GM12878 (cell line): ENCODE measurements at regions not wholly inside any gene's neighbourhood (a gene's known extent, or its start where the extent isn't known, plus 50 kb on each side); places are given as distances from the start of the nearest gene placed in this dataset.
A peak's percentile ranks its signal among the peaks of the same experiment; 100 is the strongest.

Experiments
- CHD2 ChIP-seq: IDR thresholded peaks from 2 replicates; pipeline ENCODE4 v1.6.1; 2011; ENCODE audit warnings: low read depth, low read length, improper control_type of control experiment, borderline replicate concordance
- CREM ChIP-seq: IDR thresholded peaks from 2 replicates; pipeline ENCODE4 v1.6.1; 2014; ENCODE audit warnings: antibody characterized with exemption, low read depth
- IRF4 ChIP-seq: IDR thresholded peaks from 2 replicates; pipeline ENCODE4 v1.6.1; 2011; ENCODE audit warnings: low read depth, low read length
- NBN ChIP-seq: fragments of 450-650 bp; IDR thresholded peaks from 2 replicates; pipeline ENCODE4 v1.6.1; 2016
- PML ChIP-seq: IDR thresholded peaks from 2 replicates; pipeline ENCODE4 v1.6.1; 2012; ENCODE audit warnings: low read length, inconsistent platforms
- POLR2A ChIP-seq: IDR thresholded peaks from 2 replicates; pipeline ENCODE4 v1.6.1; 2011; ENCODE audit warnings: low read depth, mild to moderate bottlenecking, low read length
- SREBF1 ChIP-seq: IDR thresholded peaks from 2 replicates; pipeline ENCODE4 v1.6.1; 2012; ENCODE audit warnings: mild to moderate bottlenecking, low read length
- STAT1 ChIP-seq: fragments of 450-650 bp; conservative IDR thresholded peaks from 2 replicates; pipeline ENCODE4 v1.6.1; 2014; ENCODE audit warnings: antibody characterized with exemption, mild to moderate bottlenecking
- STAT3 ChIP-seq: IDR thresholded peaks from 2 replicates; pipeline ENCODE4 v1.6.1; 2011; ENCODE audit warnings: low read depth, low read length, improper control_type of control experiment
- TF ChIP-seq, protein P1 (sequence below), 3 experiments: IDR thresholded peaks in 2 of 3; conservative IDR thresholded peaks in 1 of 3; 2 replicates each; pipeline ENCODE4 v1.5.1; 2011; ENCODE audit warnings: low read depth in 3 of 3, low read length in 3 of 3, mild to moderate bottlenecking in 3 of 3, control low read depth in 2 of 3, moderate library complexity in 2 of 3, inconsistent platforms in 1 of 3, mixed read lengths in 1 of 3; ENCODE audit not compliant: control insufficient read depth in 2 of 3, insufficient read depth in 1 of 3; ENCODE audit errors: extremely low read depth in 1 of 3
- TF ChIP-seq, protein P2 (sequence below): IDR thresholded peaks from 2 replicates; pipeline ENCODE4 v1.6.1; 2012; ENCODE audit warnings: low read length, inconsistent platforms
- TF ChIP-seq, protein P3 (sequence below): fragments of 150-350 bp; IDR thresholded peaks from 2 replicates; pipeline ENCODE4 v1.6.1; 2016; ENCODE audit warnings: low read depth, low read length
- TF ChIP-seq, protein P4 (sequence below): fragments of 450-650 bp; IDR thresholded peaks from 2 replicates; pipeline ENCODE4 v1.6.1; 2017; ENCODE audit warnings: antibody characterized with exemption, mild to moderate bottlenecking, moderate library complexity
- TF ChIP-seq, protein P5 (sequence below): IDR thresholded peaks from 2 replicates; pipeline ENCODE4 v1.6.1; 2011; ENCODE audit warnings: low read depth, mild to moderate bottlenecking, low read length, moderate library complexity, borderline replicate concordance; ENCODE audit errors: extremely low read depth
- TF ChIP-seq, protein P6 (sequence below): fragments of 450-650 bp; IDR thresholded peaks from 2 replicates; pipeline ENCODE4 v1.6.1; 2018; ENCODE audit warnings: mild to moderate bottlenecking, low read depth, moderate library complexity; ENCODE audit not compliant: partially characterized antibody
- TF ChIP-seq, protein P7 (sequence below): IDR thresholded peaks from 2 replicates; pipeline ENCODE4 v1.6.1; 2011; ENCODE audit warnings: borderline replicate concordance, low read depth, mild to moderate bottlenecking, moderate library complexity, mixed read lengths, low read length; ENCODE audit not compliant: insufficient read depth; ENCODE audit errors: extremely low read length

DNA sequence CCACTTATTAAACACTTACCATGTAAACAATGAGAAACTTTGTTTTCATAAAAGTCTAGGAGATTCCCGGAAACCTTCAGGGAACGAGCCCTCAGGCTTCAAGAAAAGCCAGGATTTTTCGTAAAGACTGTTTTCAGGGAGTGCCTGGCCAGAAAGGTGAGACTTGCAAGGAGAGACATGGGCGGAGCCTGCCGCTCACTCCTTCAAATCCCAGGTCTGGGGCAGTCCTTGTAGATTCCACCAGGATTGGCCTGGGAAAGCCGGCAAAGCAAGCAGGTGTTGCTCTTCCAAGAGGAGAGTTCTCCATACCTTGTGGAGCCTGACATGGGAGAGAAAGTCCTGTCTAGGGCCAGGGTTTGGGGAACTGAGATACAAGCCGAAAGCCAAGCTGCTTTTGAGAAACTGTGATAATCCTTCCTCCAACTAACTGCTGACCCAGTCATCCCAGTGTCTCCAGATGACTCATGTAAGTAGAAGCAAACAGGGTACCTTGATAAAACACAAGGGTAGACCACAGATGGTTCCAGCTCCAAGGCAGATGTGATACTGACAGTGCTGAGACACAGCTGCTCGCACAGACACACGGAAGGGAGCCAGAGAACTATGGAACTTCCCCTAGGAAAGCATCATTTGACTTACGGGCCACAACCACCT, 69.4 kb upstream of the NAA20 start (continued):
- TF ChIP-seq, protein P1, sequence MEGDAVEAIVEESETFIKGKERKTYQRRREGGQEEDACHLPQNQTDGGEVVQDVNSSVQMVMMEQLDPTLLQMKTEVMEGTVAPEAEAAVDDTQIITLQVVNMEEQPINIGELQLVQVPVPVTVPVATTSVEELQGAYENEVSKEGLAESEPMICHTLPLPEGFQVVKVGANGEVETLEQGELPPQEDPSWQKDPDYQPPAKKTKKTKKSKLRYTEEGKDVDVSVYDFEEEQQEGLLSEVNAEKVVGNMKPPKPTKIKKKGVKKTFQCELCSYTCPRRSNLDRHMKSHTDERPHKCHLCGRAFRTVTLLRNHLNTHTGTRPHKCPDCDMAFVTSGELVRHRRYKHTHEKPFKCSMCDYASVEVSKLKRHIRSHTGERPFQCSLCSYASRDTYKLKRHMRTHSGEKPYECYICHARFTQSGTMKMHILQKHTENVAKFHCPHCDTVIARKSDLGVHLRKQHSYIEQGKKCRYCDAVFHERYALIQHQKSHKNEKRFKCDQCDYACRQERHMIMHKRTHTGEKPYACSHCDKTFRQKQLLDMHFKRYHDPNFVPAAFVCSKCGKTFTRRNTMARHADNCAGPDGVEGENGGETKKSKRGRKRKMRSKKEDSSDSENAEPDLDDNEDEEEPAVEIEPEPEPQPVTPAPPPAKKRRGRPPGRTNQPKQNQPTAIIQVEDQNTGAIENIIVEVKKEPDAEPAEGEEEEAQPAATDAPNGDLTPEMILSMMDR (IDR thresholded peaks at IDR 0.05 in 2 of 3, conservative IDR thresholded peaks at IDR 0.05 in 1 of 3; ENCODE audit: control insufficient read depth in 2 of 3, extremely low read depth in 1 of 3, insufficient read depth in 1 of 3, low read depth in 3 of 3, low read length in 3 of 3), result no peak
- TF ChIP-seq, protein P2, sequence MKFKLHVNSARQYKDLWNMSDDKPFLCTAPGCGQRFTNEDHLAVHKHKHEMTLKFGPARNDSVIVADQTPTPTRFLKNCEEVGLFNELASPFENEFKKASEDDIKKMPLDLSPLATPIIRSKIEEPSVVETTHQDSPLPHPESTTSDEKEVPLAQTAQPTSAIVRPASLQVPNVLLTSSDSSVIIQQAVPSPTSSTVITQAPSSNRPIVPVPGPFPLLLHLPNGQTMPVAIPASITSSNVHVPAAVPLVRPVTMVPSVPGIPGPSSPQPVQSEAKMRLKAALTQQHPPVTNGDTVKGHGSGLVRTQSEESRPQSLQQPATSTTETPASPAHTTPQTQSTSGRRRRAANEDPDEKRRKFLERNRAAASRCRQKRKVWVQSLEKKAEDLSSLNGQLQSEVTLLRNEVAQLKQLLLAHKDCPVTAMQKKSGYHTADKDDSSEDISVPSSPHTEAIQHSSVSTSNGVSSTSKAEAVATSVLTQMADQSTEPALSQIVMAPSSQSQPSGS, result peak; percentile 88
- TF ChIP-seq SREBF1, result no peak
- TF ChIP-seq, protein P3, sequence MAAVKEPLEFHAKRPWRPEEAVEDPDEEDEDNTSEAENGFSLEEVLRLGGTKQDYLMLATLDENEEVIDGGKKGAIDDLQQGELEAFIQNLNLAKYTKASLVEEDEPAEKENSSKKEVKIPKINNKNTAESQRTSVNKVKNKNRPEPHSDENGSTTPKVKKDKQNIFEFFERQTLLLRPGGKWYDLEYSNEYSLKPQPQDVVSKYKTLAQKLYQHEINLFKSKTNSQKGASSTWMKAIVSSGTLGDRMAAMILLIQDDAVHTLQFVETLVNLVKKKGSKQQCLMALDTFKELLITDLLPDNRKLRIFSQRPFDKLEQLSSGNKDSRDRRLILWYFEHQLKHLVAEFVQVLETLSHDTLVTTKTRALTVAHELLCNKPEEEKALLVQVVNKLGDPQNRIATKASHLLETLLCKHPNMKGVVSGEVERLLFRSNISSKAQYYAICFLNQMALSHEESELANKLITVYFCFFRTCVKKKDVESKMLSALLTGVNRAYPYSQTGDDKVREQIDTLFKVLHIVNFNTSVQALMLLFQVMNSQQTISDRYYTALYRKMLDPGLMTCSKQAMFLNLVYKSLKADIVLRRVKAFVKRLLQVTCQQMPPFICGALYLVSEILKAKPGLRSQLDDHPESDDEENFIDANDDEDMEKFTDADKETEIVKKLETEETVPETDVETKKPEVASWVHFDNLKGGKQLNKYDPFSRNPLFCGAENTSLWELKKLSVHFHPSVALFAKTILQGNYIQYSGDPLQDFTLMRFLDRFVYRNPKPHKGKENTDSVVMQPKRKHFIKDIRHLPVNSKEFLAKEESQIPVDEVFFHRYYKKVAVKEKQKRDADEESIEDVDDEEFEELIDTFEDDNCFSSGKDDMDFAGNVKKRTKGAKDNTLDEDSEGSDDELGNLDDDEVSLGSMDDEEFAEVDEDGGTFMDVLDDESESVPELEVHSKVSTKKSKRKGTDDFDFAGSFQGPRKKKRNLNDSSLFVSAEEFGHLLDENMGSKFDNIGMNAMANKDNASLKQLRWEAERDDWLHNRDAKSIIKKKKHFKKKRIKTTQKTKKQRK, result no peak
- TF ChIP-seq CHD2, result no peak
- no peak for TF ChIP-seq POLR2A
- no peak for TF ChIP-seq NBN
- TF ChIP-seq STAT3, result no peak
- TF ChIP-seq, protein P4, sequence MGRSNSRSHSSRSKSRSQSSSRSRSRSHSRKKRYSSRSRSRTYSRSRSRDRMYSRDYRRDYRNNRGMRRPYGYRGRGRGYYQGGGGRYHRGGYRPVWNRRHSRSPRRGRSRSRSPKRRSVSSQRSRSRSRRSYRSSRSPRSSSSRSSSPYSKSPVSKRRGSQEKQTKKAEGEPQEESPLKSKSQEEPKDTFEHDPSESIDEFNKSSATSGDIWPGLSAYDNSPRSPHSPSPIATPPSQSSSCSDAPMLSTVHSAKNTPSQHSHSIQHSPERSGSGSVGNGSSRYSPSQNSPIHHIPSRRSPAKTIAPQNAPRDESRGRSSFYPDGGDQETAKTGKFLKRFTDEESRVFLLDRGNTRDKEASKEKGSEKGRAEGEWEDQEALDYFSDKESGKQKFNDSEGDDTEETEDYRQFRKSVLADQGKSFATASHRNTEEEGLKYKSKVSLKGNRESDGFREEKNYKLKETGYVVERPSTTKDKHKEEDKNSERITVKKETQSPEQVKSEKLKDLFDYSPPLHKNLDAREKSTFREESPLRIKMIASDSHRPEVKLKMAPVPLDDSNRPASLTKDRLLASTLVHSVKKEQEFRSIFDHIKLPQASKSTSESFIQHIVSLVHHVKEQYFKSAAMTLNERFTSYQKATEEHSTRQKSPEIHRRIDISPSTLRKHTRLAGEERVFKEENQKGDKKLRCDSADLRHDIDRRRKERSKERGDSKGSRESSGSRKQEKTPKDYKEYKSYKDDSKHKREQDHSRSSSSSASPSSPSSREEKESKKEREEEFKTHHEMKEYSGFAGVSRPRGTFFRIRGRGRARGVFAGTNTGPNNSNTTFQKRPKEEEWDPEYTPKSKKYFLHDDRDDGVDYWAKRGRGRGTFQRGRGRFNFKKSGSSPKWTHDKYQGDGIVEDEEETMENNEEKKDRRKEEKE, result no peak
- TF ChIP-seq STAT1, result no peak
- TF ChIP-seq IRF4, result peak; percentile 98; the same call in 1 of the 2 replicates
- TF ChIP-seq, protein P5, sequence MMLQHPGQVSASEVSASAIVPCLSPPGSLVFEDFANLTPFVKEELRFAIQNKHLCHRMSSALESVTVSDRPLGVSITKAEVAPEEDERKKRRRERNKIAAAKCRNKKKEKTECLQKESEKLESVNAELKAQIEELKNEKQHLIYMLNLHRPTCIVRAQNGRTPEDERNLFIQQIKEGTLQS, result no peak
- peak; percentile 56; the same call in 1 of the 2 replicates for TF ChIP-seq PML
- TF ChIP-seq, protein P6, sequence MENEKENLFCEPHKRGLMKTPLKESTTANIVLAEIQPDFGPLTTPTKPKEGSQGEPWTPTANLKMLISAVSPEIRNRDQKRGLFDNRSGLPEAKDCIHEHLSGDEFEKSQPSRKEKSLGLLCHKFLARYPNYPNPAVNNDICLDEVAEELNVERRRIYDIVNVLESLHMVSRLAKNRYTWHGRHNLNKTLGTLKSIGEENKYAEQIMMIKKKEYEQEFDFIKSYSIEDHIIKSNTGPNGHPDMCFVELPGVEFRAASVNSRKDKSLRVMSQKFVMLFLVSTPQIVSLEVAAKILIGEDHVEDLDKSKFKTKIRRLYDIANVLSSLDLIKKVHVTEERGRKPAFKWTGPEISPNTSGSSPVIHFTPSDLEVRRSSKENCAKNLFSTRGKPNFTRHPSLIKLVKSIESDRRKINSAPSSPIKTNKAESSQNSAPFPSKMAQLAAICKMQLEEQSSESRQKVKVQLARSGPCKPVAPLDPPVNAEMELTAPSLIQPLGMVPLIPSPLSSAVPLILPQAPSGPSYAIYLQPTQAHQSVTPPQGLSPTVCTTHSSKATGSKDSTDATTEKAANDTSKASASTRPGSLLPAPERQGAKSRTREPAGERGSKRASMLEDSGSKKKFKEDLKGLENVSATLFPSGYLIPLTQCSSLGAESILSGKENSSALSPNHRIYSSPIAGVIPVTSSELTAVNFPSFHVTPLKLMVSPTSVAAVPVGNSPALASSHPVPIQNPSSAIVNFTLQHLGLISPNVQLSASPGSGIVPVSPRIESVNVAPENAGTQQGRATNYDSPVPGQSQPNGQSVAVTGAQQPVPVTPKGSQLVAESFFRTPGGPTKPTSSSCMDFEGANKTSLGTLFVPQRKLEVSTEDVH, result no peak
- TF ChIP-seq, protein P7, sequence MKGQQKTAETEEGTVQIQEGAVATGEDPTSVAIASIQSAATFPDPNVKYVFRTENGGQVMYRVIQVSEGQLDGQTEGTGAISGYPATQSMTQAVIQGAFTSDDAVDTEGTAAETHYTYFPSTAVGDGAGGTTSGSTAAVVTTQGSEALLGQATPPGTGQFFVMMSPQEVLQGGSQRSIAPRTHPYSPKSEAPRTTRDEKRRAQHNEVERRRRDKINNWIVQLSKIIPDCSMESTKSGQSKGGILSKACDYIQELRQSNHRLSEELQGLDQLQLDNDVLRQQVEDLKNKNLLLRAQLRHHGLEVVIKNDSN, result no peak
- peak; percentile 91 for TF ChIP-seq CREM
